Adrenal gland (tissue), 9 donors: ENCODE measurements at regions not wholly inside any gene's neighbourhood (a gene's known extent, or its start where the extent isn't known, plus 50 kb on each side); places are given as distances from the start of the nearest gene placed in this dataset.

Experiments used
- DNase-seq, 7 donors: peaks; one replicate each; pipeline ENCODE4 v3.0.0-alpha.2; 2019 to 2020
- H3K27ac ChIP-seq, 5 donors: fragments of 200-600 bp; sonication (generic) in 4 of 5; 1 replicate in 3 of 5; 2 replicates in 2 of 5; pipeline versions ENCODE4 v1.5.1 to v1.8.0; 2016 to 2020; ENCODE audit warnings: mild to moderate bottlenecking in 1 of 5
- H3K27me3 ChIP-seq: fragments of 200-600 bp; 2 replicates; pipeline ENCODE4 v1.8.0; 2021
- H3K36me3 ChIP-seq, 2 donors: fragments of 200-600 bp; replicated peaks in 1 of 2; 1 replicate in 1 of 2; 2 replicates in 1 of 2; pipeline versions ENCODE4 v1.5.1 to v1.8.0; 2018 to 2022
- H3K4me1 ChIP-seq, 2 donors: fragments of 200-600 bp; replicated peaks in 1 of 2; 1 replicate in 1 of 2; 2 replicates in 1 of 2; pipeline versions ENCODE4 v1.5.1 to v1.8.0; 2018 to 2021
- H3K4me3 ChIP-seq, 4 donors: fragments of 200-600 bp; sonication (generic) in 3 of 4; one replicate each; pipeline ENCODE4 v1.5.1; 2016 to 2018
- H3K9me3 ChIP-seq, 3 donors: fragments of 200-600 bp; sonication (generic) in 1 of 3; replicated peaks in 1 of 3; 1 replicate in 2 of 3; 2 replicates in 1 of 3; pipeline versions ENCODE4 v1.5.1 to v1.8.0; 2016 to 2021
- POLR2A ChIP-seq, 2 donors: fragments of 450-650 bp; IDR thresholded peaks; one replicate each; pipeline ENCODE4 v1.6.1; 2017; ENCODE audit warnings: antibody characterized with exemption in 2 of 2, mild to moderate bottlenecking in 2 of 2, moderate library complexity in 1 of 2
- WGBS, 4 donors: extraction: QIAGEN DNeasy Blood & Tissue Kit in 2 of 4; methylation state at CpG; one replicate each; pipeline versions ENCODE4 v1.1.5 to v1.1.7; 2013 to 2017; 5-methylcytosine and 5-hydroxymethylcytosine counted together
- intact Hi-C, 2 donors: fragments of 100-400 bp; cut with DNase I; formaldehyde crosslinking; loops; one replicate each; pipeline versions ENCODE4 v1.14.1 to v1.15.0; 2022 to 2023
- TF ChIP-seq, protein P1 (sequence below), 6 experiments: fragments of 450-650 bp in 4 of 6; fragments of 200-600 bp in 2 of 6; sonication (generic) in 1 of 6; IDR thresholded peaks; 1 replicate in 5 of 6; 2 replicates in 1 of 6; pipeline versions ENCODE4 v1.5.1 to v1.8.0; 2016 to 2021; ENCODE audit warnings: antibody characterized with exemption in 6 of 6, mild to moderate bottlenecking in 2 of 6, moderate library complexity in 1 of 6
- donor health status: healthy with polysubstance abuse.
- donor health status: Bipolar disorder and iron deficiency.
- donor health status: DM: yes; HTN: yes; CAD: no.
- donor health status: DM: no; HTN: no; CAD: no.
- donor health status: DM: no; HTN: no; CAD: no.

DNA sequence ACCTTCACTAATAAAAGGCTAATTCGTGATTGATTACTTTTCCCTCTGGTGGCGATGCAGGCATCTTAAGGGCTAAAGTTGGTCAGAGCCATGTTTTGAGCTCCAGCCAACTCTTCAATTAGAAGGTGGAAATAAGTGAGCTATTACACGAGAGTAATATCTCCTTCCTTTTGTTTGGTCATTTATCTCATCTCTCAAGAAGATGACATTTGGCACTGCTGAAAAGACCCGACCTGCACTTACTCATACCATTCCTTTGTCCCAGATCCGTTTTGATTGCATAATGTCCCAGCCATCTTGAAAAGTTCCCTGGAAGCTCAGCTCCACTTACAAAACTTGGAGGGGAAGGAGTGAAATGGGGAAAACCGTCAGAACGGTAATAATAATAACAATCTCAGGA lies 316.2 kb downstream of the VRK1 start:
- intact Hi-C loops: no loop called here

DNA sequence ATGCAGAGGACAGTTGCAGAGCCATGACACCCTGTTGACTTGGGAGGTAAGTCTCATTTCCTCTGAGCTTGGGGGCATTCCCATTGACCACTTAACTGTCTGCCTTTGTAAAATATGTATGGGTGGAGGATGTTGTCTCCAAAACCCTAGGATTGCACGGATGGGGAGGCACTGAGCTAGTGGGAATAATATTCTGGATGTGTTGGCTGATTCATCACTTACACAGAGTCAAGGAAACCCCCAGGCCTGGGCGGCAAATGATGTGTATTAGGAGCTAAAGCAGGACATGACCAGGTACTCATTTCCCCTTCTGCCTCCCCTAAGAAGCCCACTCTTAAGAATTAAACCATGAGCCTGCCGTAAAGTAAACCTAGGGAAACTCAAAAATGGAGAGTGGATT lies 319.4 kb downstream of the VRK1 start:
- H3K27ac ChIP-seq: no peak overlapping the region
- H3K4me1 ChIP-seq: no peaks in the 10 kb centered on the region
- no peak overlapping the region for H3K4me3 ChIP-seq
- 74 to 87% (median 79%) methylated on average over 3 of the region's 3 CpGs for WGBS, 4 donors
- no peaks in the 10 kb centered on the region for H3K27me3 ChIP-seq
- no peaks in the 10 kb centered on the region for H3K9me3 ChIP-seq
- H3K36me3 ChIP-seq: no peaks in the 10 kb centered on the region
- TF ChIP-seq, protein P1, sequence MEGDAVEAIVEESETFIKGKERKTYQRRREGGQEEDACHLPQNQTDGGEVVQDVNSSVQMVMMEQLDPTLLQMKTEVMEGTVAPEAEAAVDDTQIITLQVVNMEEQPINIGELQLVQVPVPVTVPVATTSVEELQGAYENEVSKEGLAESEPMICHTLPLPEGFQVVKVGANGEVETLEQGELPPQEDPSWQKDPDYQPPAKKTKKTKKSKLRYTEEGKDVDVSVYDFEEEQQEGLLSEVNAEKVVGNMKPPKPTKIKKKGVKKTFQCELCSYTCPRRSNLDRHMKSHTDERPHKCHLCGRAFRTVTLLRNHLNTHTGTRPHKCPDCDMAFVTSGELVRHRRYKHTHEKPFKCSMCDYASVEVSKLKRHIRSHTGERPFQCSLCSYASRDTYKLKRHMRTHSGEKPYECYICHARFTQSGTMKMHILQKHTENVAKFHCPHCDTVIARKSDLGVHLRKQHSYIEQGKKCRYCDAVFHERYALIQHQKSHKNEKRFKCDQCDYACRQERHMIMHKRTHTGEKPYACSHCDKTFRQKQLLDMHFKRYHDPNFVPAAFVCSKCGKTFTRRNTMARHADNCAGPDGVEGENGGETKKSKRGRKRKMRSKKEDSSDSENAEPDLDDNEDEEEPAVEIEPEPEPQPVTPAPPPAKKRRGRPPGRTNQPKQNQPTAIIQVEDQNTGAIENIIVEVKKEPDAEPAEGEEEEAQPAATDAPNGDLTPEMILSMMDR (IDR thresholded peaks at IDR 0.05): no peak
- TF ChIP-seq POLR2A (IDR thresholded peaks at IDR 0.05): no peak
- intact Hi-C loops: no loop called here
- peak in 1 of 7 donors; percentile 18 for DNase-seq

More for the DNA sequence above, 316.2 kb downstream of the VRK1 start:
- H3K4me3 ChIP-seq: no peak overlapping the region
- no peak for DNase-seq
- no peaks in the 10 kb centered on the region for H3K27me3 ChIP-seq
- TF ChIP-seq POLR2A (IDR thresholded peaks at IDR 0.05): no peak
- TF ChIP-seq, protein P1 (IDR thresholded peaks at IDR 0.05): no peak
- H3K4me1 ChIP-seq: no peaks in the 10 kb centered on the region
- no peak overlapping the region for H3K27ac ChIP-seq
- H3K36me3 ChIP-seq: no peaks in the 10 kb centered on the region
- 36 to 38% (median 37%) methylated on average over 7 of the region's 7 CpGs for WGBS, 4 donors
- no peaks in the 10 kb centered on the region for H3K9me3 ChIP-seq

DNA sequence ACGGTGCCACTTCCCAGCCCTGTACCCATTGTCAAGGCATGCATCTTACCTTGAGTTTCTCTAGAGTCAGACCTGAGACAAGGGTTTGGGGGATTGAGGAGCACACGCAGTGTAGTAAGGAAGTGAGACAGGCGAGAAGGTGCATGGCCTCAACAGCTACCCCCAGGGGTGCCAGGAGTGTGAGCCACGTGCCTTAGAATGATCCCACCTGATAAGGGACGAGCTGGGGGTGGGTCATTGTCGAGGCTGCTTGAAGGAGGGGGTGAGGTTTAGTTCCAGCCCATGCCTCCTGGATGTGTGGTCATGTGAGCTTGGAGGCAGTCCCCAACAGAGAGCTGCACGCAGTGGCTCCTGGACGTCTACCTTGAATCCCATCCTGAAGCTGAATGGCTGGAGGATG lies 320.5 kb downstream of the VRK1 start:
- DNase-seq: peak in 1 of 7 donors; percentile 20
- no peak overlapping the region for H3K27ac ChIP-seq
- no peaks in the 10 kb centered on the region for H3K36me3 ChIP-seq
- H3K27me3 ChIP-seq: no peaks in the 10 kb centered on the region
- intact Hi-C loops: no loop called here
- H3K4me3 ChIP-seq: no peak overlapping the region
- H3K4me1 ChIP-seq: no peaks in the 10 kb centered on the region
- WGBS, 4 donors: 66 to 73% (median 71%) methylated on average over 5 to 8 of the region's 8 CpGs
- TF ChIP-seq POLR2A (IDR thresholded peaks at IDR 0.05): no peak
- TF ChIP-seq, protein P1 (IDR thresholded peaks at IDR 0.05): no peak
- no peaks in the 10 kb centered on the region for H3K9me3 ChIP-seq

DNA sequence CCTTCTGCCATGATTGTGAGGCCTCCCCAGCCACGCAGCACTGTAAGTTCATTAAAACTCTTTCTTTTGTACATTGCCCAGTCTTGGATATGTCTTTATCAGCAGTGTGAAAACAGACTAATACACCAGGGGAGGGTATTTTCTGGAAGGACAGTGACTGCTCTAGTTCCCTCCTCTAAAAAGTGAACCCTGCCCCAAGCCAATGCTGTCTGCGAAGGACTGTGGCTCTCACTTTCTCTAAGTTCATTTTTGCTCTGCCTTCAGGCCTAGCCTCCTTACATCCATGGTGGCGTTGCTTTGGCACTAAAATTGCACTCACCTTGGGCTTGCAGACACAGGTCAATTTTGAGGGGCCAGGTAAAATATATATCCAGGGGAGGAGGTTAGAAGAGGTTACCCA lies 323.0 kb downstream of the VRK1 start:
- H3K27me3 ChIP-seq: no peaks in the 10 kb centered on the region
- TF ChIP-seq POLR2A (IDR thresholded peaks at IDR 0.05): no peak
- TF ChIP-seq, protein P1 (IDR thresholded peaks at IDR 0.05): no peak
- H3K4me1 ChIP-seq: no peaks in the 10 kb centered on the region
- no peak overlapping the region for H3K27ac ChIP-seq
- H3K9me3 ChIP-seq: no peaks in the 10 kb centered on the region
- H3K36me3 ChIP-seq: no peaks in the 10 kb centered on the region
- no peak overlapping the region for H3K4me3 ChIP-seq
- no peak for DNase-seq
- WGBS, 4 donors: 72 to 90% (median 84%) methylated on average over 3 of the region's 3 CpGs
- intact Hi-C loops: no loop called here
